ENCODE measurements at regions not wholly inside any gene's neighbourhood (a gene's known extent, or its start where the extent isn't known, plus 50 kb on each side); places are given as distances from the start of the nearest gene placed in this dataset.

DNA sequence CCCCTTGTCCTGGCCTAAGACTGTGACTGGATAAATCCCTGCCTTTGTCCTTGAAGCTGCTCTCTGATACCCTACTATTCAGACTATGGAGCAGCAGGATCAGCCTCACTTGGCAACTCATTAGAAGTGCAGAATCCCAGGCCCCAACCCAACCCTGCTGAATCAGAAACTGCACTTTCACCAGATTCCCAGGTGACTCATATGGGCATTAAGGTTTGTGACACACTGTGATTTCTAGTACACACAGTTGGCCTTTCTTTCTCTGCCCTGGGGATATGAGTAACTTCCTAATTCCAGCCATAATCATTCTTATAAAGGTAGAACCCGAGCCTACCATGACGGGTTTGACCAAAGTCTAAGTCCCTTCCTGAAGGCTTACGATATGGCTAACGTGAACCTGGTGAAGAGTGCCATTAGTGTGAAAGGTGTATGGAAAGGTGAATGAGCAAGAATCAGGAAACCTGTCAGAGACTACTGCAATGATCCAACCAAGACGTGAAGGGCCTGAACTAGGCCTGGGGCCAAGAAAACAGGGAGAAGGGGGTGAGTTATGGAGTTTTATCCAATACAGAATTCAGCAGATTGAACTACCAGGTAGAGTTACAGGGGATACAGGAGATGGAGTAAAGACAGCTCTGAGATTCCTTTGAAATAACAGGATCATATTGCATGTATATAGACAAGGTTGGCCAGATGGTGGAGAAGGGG lies 533.0 kb downstream of the BNC2 start:
- FAIRE-seq (peak; percentile 67), DNase-seq (ENCODE audit: low read depth in 1 of 2, low spot score in 1 of 2) (peak; percentile 69 to 94), ATAC-seq (peak; percentile 71 to 81)
- 4% methylated on average over 5 of the region's 5 CpGs for WGBS (ENCODE audit: missing lambda C conversion rate)
- Histone ChIP-seq H3K9me3 (peaks cover 4% of the 10 kb centered on the region; the same call in 1 of the 3 replicates), H3K27ac (peak overlapping the region; percentile 96), H3K4me2 (peak overlapping the region; percentile 70), H3K4me3 (no peak overlapping the region), H3K4me1 (peaks cover 46% of the 10 kb centered on the region)
- POLR2A ChIA-PET, result interaction anchor here (0.8 to 2.9 kb wide), 3 partner anchors 73 to 135 kb away, joined by 4 to 11 read pairs (median 4); no protein-coding TSS in a partner anchor
- CTCF ChIA-PET, result interaction anchor here (1.3 to 1.6 kb wide), 3 partner anchors 70 to 172 kb away, joined by 3 to 4 read pairs (median 3); no protein-coding TSS in a partner anchor
- peak; percentile 84 to 92; a peak in 4 of 5 replicates for TF ChIP-seq EP300 (IDR thresholded peaks at IDR 0.05)
- TF ChIP-seq FOSL2 (IDR thresholded peaks at IDR 0.05), result peak; percentile 91
- peak; percentile 96 for TF ChIP-seq FOSL2 (CRISPR knock-in tag; IDR thresholded peaks at IDR 0.05)
- no peak for TF ChIP-seq KDM1A (IDR thresholded peaks at IDR 0.05; ENCODE audit: low read depth)
- TF ChIP-seq MAZ (IDR thresholded peaks at IDR 0.05; ENCODE audit: borderline replicate concordance, low read depth, low read length), result no peak
- no peak for TF ChIP-seq HDAC2 (IDR thresholded peaks at IDR 0.05)
- TF ChIP-seq RARB (CRISPR knock-in tag; IDR thresholded peaks at IDR 0.05), result no peak; the same call in 1 of the 2 replicates
- peak; percentile 64 for TF ChIP-seq SMC3 (IDR thresholded peaks at IDR 0.05)
- no peak for TF ChIP-seq FOSB (CRISPR knock-in tag; IDR thresholded peaks at IDR 0.05)
- TF ChIP-seq POLR2AphosphoS2 (conservative IDR thresholded peaks at IDR 0.05; ENCODE audit: low read length), result no peak
- TF ChIP-seq CBX8 (IDR thresholded peaks at IDR 0.05), result no peak
- no peak for TF ChIP-seq KDM5A (IDR thresholded peaks at IDR 0.05)
- TF ChIP-seq, protein P1, sequence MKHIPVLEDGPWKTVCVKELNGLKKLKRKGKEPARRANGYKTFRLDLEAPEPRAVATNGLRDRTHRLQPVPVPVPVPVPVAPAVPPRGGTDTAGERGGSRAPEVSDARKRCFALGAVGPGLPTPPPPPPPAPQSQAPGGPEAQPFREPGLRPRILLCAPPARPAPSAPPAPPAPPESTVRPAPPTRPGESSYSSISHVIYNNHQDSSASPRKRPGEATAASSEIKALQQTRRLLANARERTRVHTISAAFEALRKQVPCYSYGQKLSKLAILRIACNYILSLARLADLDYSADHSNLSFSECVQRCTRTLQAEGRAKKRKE (CRISPR knock-in tag; IDR thresholded peaks at IDR 0.05; ENCODE audit: low read depth), result 0 out of 2 replicates have a peak, but pooled peaks have one; percentile 72
- TF ChIP-seq ZC3H11A (IDR thresholded peaks at IDR 0.05), result no peak
- TF ChIP-seq, protein P2, sequence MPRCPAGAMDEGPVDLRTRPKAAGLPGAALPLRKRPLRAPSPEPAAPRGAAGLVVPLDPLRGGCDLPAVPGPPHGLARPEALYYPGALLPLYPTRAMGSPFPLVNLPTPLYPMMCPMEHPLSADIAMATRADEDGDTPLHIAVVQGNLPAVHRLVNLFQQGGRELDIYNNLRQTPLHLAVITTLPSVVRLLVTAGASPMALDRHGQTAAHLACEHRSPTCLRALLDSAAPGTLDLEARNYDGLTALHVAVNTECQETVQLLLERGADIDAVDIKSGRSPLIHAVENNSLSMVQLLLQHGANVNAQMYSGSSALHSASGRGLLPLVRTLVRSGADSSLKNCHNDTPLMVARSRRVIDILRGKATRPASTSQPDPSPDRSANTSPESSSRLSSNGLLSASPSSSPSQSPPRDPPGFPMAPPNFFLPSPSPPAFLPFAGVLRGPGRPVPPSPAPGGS (IDR thresholded peaks at IDR 0.05), result peak; percentile 75; the same call in 1 of the 3 replicates
- no peak for TF ChIP-seq ESRRA (IDR thresholded peaks at IDR 0.05; ENCODE audit: borderline replicate concordance, low read length)
- TF ChIP-seq NR3C1 (IDR thresholded peaks at IDR 0.05), result no peak
- TF ChIP-seq PBX3 (IDR thresholded peaks at IDR 0.05), result no peak
- peak in 1 of 2 experiments; percentile 80; a peak in 2 of 4 replicates for TF ChIP-seq CEBPB (IDR thresholded peaks at IDR 0.05)
- TF ChIP-seq FOXS1 (CRISPR knock-in tag; IDR thresholded peaks at IDR 0.05), result 0 out of 2 replicates have a peak, but pooled peaks have one; percentile 17
- no peak for TF ChIP-seq BHLHE40 (IDR thresholded peaks at IDR 0.05; ENCODE audit: low read depth, low read length)
- peak; percentile 36 to 57 for TF ChIP-seq RAD21 (conservative IDR thresholded peaks at IDR 0.05 in 1 of 2, IDR thresholded peaks at IDR 0.05 in 1 of 2)
- TF ChIP-seq CHD4 (IDR thresholded peaks at IDR 0.05; ENCODE audit: borderline replicate concordance), result no peak
- TF ChIP-seq ELK1 (IDR thresholded peaks at IDR 0.05; ENCODE audit: low read depth, low read length), result no peak
- TF ChIP-seq EHMT2 (IDR thresholded peaks at IDR 0.05; ENCODE audit: low read depth), result no peak
- no peak for TF ChIP-seq HEYL (CRISPR knock-in tag; IDR thresholded peaks at IDR 0.05)
- no peak for TF ChIP-seq RCOR1 (IDR thresholded peaks at IDR 0.05; ENCODE audit: low read depth, low read length)
- no peak for TF ChIP-seq E2F6 (IDR thresholded peaks at IDR 0.05; ENCODE audit: borderline replicate concordance, low read depth)
- TF ChIP-seq, protein P3, sequence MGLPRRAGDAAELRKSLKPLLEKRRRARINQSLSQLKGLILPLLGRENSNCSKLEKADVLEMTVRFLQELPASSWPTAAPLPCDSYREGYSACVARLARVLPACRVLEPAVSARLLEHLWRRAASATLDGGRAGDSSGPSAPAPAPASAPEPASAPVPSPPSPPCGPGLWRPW (IDR thresholded peaks at IDR 0.05), result peak; percentile 13; the same call in 1 of the 2 replicates
- no peak for TF ChIP-seq RNF2 (IDR thresholded peaks at IDR 0.05; ENCODE audit: borderline replicate concordance, low read depth)
- no peak for TF ChIP-seq RFX5 (IDR thresholded peaks at IDR 0.05)
- TF ChIP-seq GATA3 (IDR thresholded peaks at IDR 0.05; ENCODE audit: borderline replicate concordance), result peak; percentile 86
- no peak for TF ChIP-seq TP53 (CRISPR knock-in tag; IDR thresholded peaks at IDR 0.05)
- TF ChIP-seq CHD2 (IDR thresholded peaks at IDR 0.05; ENCODE audit: low read length, partially characterized antibody), result no peak
- TF ChIP-seq, protein P4, sequence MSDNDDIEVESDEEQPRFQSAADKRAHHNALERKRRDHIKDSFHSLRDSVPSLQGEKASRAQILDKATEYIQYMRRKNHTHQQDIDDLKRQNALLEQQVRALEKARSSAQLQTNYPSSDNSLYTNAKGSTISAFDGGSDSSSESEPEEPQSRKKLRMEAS (IDR thresholded peaks at IDR 0.05), result peak; percentile 83
- no peak for TF ChIP-seq CBX2 (IDR thresholded peaks at IDR 0.05; ENCODE audit: borderline replicate concordance, low read depth)
- TF ChIP-seq TFCP2L1 (CRISPR knock-in tag; IDR thresholded peaks at IDR 0.05), result no peak
- peak; percentile 87 to 92; a peak in 4 of 5 replicates for TF ChIP-seq JUN (IDR thresholded peaks at IDR 0.05)
